GM21447 (cell line): ENCODE measurements at regions not wholly inside any gene's neighbourhood (a gene's known extent, or its start where the extent isn't known, plus 50 kb on each side); places are given as distances from the start of the nearest gene placed in this dataset.

Experiments used
- ATAC-seq: cut with Tn5 transposase; IDR thresholded peaks from one replicate; pipeline ENCODE4 v1.9.1; 2021; ENCODE audit not compliant: unreplicated experiment

DNA sequence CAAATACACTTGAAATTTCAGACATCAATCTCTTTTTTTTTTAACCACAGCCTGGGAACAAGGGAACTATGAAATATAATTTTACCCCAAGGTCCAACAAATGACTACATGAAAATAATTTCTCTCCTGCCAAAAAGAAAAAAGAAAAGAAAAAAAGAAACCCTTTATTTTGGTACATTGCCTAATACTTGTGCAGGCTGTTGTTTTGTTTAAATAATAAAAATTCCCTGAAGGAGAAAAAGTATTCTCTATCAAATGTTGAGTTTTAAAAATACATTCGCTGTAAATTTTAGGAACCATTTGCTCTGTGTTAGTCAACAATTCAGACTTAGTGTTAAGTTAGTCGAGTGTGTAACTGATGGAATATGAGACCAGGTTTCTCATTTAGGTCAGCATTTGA lies 155.4 kb downstream of the PRDM6 start:
- ATAC-seq: no peak
